Activated CD4-positive, alpha-beta T cell treated with anti-CD3 and anti-CD28 coated beads, Interleukin-2, amount 10 ng/mL, durations not matched to agents 7 days and 5 days (primary cell): ENCODE measurements at regions not wholly inside any gene's neighbourhood (a gene's known extent, or its start where the extent isn't known, plus 50 kb on each side); places are given as distances from the start of the nearest gene placed in this dataset.

Experiments used
- CTCF ChIA-PET: fragments of 350-600 bp; sonication (Branson Sonifier 250); formaldehyde crosslinking; loops from one replicate; lab custom pipeline; 2021; ENCODE audit warnings: antibody characterized with exemption; lab: Charles Lee
- POLR2A ChIA-PET: fragments of 350-600 bp; sonication (Branson Sonifier 250); formaldehyde crosslinking; loops from one replicate; lab custom pipeline; 2021; ENCODE audit warnings: antibody characterized with exemption; lab: Charles Lee
- DNase-seq: peaks from one replicate; pipeline ENCODE4 v3.0.0-alpha.2; 2020
- H3K27ac Mint-ChIP-seq: one replicate; pipeline ENCODE4 v1.8.0; 2021; ENCODE audit warnings: mild to moderate bottlenecking, moderate library complexity, mixed read lengths
- H3K27me3 Mint-ChIP-seq: one replicate; pipeline ENCODE4 v1.8.0; 2021; ENCODE audit warnings: mixed read lengths
- H3K36me3 Mint-ChIP-seq: one replicate; pipeline ENCODE4 v1.8.0; 2021; ENCODE audit warnings: low read depth, mixed read lengths
- H3K4me1 Mint-ChIP-seq: one replicate; pipeline ENCODE4 v1.8.0; 2021; ENCODE audit warnings: mixed read lengths
- H3K4me3 Mint-ChIP-seq: one replicate; pipeline ENCODE4 v1.8.0; 2021; ENCODE audit warnings: mild to moderate bottlenecking, moderate library complexity, mixed read lengths
- H3K9me3 Mint-ChIP-seq: one replicate; pipeline ENCODE4 v1.8.0; 2021; ENCODE audit warnings: mixed read lengths

DNA sequence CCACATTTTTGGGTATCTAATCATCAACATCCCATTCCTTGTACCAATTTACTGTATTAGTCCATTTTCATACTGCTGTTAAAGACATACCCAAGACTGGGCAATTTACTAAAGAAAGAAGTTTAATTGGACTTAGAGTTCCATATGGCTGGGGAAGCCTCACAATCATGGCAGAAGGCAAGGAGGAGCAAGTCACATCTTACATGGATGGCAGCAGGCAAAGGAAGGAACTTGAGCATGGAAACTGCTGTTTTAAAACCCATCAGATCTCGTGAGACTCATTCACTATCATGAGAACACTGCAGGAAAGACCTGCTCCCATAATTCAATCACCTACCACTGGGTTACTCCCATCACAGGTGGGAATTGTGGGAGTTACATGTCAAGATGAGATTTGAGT, 95.4 kb upstream of the SLCO6A1 start:
- Mint-ChIP-seq H3K27me3 (peaks cover 1% of the 10 kb centered on the region), H3K36me3 (no peaks in the 10 kb centered on the region), H3K9me3 (peaks cover 7% of the 10 kb centered on the region), H3K27ac (no peak overlapping the region), H3K4me3 (no peak overlapping the region), H3K4me1 (peaks cover 7% of the 10 kb centered on the region)
- ChIA-PET CTCF (no interaction called here), POLR2A (no interaction called here)
- no peak for DNase-seq

DNA sequence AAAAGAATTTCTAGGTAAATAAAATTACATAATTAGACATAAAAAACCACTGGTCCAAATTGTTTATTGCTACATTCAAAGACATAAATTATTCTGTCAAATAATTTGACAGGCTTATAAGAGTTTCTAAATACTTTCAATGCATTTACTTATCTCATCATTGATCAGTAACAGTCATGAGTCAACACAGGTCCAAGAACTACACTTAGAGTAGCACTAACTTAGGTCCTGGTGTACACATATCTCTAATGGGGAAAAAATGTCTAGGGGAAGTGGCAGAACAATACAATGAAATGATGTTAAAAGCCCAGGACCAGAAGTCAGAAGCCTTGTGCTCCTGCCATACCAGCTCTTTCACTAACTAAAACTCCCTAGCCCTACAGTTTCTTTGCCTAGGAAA, 96.5 kb upstream of the SLCO6A1 start:
- ChIA-PET CTCF (no interaction called here), POLR2A (no interaction called here)
- H3K4me3 Mint-ChIP-seq: no peak overlapping the region
- H3K9me3 Mint-ChIP-seq: peaks cover 7% of the 10 kb centered on the region
- H3K4me1 Mint-ChIP-seq: peaks cover 7% of the 10 kb centered on the region
- DNase-seq: no peak
- H3K36me3 Mint-ChIP-seq: no peaks in the 10 kb centered on the region
- no peak overlapping the region for H3K27ac Mint-ChIP-seq
- H3K27me3 Mint-ChIP-seq: no peaks in the 10 kb centered on the region

DNA sequence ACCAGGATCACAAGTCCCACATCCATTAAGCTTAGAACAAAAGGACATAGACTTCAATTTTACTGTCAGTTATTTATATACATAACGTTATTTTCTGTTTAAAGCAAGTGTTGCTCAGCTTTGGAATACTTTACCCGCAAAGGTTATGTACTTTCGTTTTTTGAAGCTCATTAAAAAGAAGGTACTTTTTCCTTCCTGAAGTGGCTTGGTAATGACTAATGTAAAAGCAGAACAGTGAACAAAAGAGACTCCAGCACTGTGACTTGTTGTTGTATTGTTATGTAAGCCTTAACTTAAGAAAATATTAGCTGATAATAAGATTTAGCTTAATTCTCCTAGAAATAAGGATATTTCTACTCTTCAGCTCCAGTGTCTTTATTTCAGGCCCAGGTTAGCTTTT, 97.3 kb upstream of the SLCO6A1 start:
- Mint-ChIP-seq H3K4me3 (no peak overlapping the region), H3K27me3 (no peaks in the 10 kb centered on the region), H3K9me3 (peaks cover 7% of the 10 kb centered on the region), H3K36me3 (no peaks in the 10 kb centered on the region), H3K4me1 (peaks cover 7% of the 10 kb centered on the region), H3K27ac (no peak overlapping the region)
- POLR2A ChIA-PET: no interaction called here
- DNase-seq: no peak
- CTCF ChIA-PET: no interaction called here

DNA sequence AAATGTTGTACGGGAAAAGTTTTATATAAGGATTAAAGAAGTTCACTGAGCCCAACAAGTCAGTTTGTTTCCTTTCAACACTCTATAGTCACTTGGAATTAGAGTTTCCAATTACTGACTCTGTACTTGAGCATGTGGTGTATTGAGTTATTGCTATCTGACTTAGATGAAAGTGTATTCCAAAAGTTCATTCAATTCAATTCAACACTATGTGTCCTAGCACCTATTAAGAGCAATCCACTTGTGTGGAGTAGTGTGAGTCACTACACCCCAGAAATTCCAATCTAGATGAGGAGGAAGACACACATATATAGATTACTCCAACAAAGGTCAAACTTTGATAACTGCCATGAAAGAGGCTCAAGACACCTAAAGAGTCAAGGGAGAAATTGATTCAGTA, 98.2 kb upstream of the SLCO6A1 start:
- Mint-ChIP-seq H3K9me3 (peaks cover 7% of the 10 kb centered on the region), H3K36me3 (no peaks in the 10 kb centered on the region), H3K4me1 (peaks cover 7% of the 10 kb centered on the region), H3K4me3 (no peak overlapping the region), H3K27me3 (no peaks in the 10 kb centered on the region), H3K27ac (no peak overlapping the region)
- CTCF ChIA-PET: no interaction called here
- no peak for DNase-seq
- POLR2A ChIA-PET: no interaction called here

DNA sequence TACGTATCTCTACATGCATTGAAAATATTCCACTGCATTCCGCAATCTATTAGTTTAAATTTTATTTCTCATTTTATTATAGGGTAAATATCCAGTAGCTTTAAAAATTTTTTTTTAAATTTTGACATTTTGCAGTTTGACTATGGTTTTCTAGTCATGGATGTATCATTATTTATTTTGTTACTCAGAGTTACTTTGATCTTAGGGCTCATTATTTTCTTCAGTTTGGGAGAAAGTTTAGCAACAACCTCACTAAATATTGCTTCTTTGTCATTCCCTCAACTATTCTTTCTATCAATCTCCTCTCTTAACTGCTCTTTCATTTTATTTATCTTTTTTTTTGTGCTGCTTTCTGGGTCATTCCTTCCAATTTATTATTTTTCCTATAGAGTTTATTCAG, 100.5 kb upstream of the SLCO6A1 start:
- H3K27ac Mint-ChIP-seq: no peak overlapping the region
- no peaks in the 10 kb centered on the region for H3K36me3 Mint-ChIP-seq
- ChIA-PET POLR2A (no interaction called here), CTCF (no interaction called here)
- peaks cover 9% of the 10 kb centered on the region for H3K27me3 Mint-ChIP-seq
- no peak overlapping the region for H3K4me3 Mint-ChIP-seq
- no peak for DNase-seq
- H3K9me3 Mint-ChIP-seq: peaks cover 3% of the 10 kb centered on the region
- peaks cover 7% of the 10 kb centered on the region for H3K4me1 Mint-ChIP-seq

DNA sequence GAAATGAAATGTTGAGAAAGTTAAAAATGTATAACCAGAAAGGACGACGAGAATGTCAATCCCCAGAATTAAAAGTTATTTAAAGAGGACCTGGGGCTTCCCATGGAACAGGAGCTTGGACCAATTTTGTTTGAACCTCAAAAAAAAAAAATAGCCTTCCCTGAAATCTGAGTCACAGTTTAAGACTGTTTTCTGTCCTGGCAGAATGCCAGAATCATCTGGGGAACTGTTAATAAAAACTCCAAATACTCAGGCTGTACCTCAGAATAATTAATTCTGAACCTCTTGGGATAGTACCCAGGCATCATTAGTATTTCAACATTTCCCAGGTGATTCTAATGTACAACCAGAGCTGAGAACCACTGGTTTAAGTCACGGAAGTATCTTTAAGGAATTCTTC, 102.2 kb upstream of the SLCO6A1 start:
- Mint-ChIP-seq H3K36me3 (no peaks in the 10 kb centered on the region), H3K9me3 (no peaks in the 10 kb centered on the region), H3K4me1 (peaks cover 5% of the 10 kb centered on the region), H3K27ac (no peak overlapping the region), H3K27me3 (peaks cover 9% of the 10 kb centered on the region), H3K4me3 (no peak overlapping the region)
- CTCF ChIA-PET: no interaction called here
- POLR2A ChIA-PET: no interaction called here
- no peak for DNase-seq

DNA sequence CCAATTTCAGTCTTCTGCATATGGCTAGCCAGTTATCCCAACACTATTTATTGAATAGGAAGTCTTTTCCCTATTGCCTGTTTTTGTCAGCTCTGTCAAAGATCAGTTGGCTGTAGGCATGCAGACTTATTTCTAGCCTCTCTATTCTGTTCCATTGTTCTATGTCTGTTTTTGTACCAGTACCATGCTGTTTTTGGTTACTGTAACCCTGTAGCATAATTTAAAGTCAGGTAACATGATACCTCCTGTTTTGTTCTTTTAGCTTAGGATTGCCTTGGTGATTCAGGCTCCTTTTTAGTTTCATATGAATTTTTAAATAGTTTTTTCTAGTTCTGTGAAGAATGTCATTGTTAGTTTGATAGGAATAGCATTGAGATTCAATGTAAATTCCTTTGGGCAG, 104.9 kb upstream of the SLCO6A1 start:
- no peak for DNase-seq
- no peaks in the 10 kb centered on the region for H3K4me1 Mint-ChIP-seq
- POLR2A ChIA-PET: no interaction called here
- H3K9me3 Mint-ChIP-seq: no peaks in the 10 kb centered on the region
- no peak overlapping the region for H3K4me3 Mint-ChIP-seq
- H3K27ac Mint-ChIP-seq: no peak overlapping the region
- CTCF ChIA-PET: no interaction called here
- H3K27me3 Mint-ChIP-seq: peaks cover 9% of the 10 kb centered on the region
- H3K36me3 Mint-ChIP-seq: no peaks in the 10 kb centered on the region

DNA sequence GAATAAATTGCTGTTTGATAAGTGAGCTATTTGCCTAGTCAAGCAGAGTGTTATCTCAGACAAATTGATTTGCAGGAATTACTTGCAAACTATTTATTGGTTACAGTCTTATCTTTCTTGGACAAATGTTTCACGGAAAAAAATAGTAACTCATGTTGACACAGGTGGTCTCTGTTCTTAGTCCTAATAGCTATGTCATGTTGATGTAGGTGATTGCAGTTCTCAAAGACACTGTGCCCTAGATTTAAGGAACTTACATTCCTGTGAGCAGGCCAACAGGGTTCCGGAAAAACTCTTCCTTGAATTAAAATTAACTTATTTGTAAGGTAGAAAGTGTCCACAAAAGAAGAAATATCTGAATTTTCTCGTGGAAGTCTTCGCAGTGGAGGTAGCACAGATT, 109.6 kb upstream of the SLCO6A1 start:
- Mint-ChIP-seq H3K4me3 (no peak overlapping the region), H3K4me1 (no peaks in the 10 kb centered on the region), H3K9me3 (no peaks in the 10 kb centered on the region), H3K27me3 (peaks cover 16% of the 10 kb centered on the region), H3K27ac (no peak overlapping the region), H3K36me3 (no peaks in the 10 kb centered on the region)
- ChIA-PET POLR2A (no interaction called here), CTCF (no interaction called here)
- DNase-seq: no peak

DNA sequence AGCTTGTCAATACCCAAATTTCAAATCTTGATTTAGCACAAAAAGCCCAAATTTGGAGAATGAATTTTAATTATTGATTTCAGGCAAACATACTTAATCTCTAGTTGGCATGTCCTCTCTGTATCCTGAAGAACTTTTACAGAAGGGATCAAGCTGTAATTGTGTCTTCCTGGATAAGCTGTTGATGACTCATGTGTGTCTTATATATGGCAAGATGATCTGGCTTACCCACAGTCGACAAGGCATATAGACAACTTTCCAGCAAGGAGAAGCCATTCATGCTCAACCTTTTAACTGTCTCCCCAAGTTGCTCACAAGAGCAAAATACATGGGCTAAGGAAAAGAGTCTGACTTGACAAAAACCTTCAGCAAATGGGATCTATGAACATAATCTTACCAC, 112.5 kb upstream of the SLCO6A1 start:
- H3K4me3 Mint-ChIP-seq: no peak overlapping the region
- peaks cover 28% of the 10 kb centered on the region for H3K27me3 Mint-ChIP-seq
- no peaks in the 10 kb centered on the region for H3K4me1 Mint-ChIP-seq
- no peak for DNase-seq
- no peaks in the 10 kb centered on the region for H3K36me3 Mint-ChIP-seq
- no peaks in the 10 kb centered on the region for H3K9me3 Mint-ChIP-seq
- H3K27ac Mint-ChIP-seq: no peak overlapping the region
- POLR2A ChIA-PET: no interaction called here
- CTCF ChIA-PET: no interaction called here

DNA sequence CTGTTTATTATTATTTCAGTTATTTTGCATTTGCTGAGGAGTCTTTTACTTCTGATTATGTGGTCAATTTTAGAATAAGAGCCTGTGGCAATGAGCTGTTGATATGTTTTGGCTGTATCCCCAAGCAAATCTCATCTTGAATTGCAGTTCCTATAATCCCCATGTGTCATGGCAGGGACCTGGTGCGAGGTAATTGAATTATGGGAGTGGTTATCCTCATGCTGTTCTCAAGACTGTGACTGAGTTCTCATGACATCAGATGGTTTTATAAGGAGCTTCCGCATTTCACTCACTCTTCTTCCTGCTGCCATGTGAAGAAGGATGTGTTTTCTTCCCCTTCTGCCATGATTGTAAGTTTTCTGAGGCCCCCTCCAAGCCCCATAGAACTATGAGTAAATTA, 114.9 kb upstream of the SLCO6A1 start:
- CTCF ChIA-PET: no interaction called here
- POLR2A ChIA-PET: no interaction called here
- no peaks in the 10 kb centered on the region for H3K36me3 Mint-ChIP-seq
- H3K4me1 Mint-ChIP-seq: no peaks in the 10 kb centered on the region
- no peaks in the 10 kb centered on the region for H3K9me3 Mint-ChIP-seq
- no peak overlapping the region for H3K4me3 Mint-ChIP-seq
- H3K27me3 Mint-ChIP-seq: peaks cover 28% of the 10 kb centered on the region
- H3K27ac Mint-ChIP-seq: no peak overlapping the region
- no peak for DNase-seq

DNA sequence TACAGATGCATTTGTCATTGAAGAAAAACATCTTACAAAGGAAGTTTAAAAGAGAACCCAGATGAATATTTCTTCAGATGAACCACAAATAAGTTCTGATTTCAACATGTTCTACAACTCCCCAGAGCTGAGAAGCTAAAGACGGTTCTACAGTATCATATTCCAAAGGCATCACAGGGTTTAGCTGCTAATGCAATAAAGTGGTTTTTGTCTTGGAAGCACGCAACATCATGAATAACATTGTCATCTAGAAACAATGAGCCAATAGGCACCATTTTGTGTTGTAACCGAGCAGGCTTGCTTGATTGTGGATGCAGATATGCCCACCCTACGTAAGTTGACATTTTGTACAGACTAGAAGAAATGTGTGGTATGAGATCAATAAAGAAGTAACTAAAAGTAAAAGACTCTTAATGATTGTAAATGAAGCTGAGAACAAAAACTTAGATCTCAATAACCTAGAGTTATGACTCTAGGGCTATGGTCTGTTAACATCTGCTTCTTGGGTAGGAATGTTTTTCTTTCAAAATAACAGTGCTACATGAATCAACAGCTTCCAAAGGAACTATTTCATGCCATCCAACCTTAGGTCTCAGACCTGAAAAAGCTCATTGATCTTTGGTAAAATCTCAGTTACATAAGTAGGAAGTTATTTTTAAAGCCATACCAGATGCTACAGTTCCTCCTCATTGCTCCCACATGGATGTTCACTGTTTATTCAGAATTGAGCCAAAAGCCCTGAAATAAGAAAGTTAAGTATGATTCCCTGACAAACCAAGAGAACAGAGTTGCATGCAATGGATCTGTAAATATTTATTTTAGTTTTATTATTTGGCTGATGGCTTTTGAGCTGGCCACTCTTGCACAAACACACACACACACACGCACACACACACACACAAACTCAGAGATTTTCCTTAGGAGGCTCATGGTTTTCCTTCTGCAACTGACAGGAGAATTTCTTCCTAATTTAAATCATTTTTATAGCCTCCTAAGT, 118.7 kb upstream of the SLCO6A1 start:
- no peak for DNase-seq
- Mint-ChIP-seq H3K27ac (no peak overlapping the region), H3K36me3 (no peaks in the 10 kb centered on the region), H3K9me3 (peaks cover 3% of the 10 kb centered on the region), H3K4me3 (no peak overlapping the region), H3K4me1 (no peaks in the 10 kb centered on the region), H3K27me3 (peaks cover 19% of the 10 kb centered on the region)
- POLR2A ChIA-PET: no interaction called here
- CTCF ChIA-PET: no interaction called here

DNA sequence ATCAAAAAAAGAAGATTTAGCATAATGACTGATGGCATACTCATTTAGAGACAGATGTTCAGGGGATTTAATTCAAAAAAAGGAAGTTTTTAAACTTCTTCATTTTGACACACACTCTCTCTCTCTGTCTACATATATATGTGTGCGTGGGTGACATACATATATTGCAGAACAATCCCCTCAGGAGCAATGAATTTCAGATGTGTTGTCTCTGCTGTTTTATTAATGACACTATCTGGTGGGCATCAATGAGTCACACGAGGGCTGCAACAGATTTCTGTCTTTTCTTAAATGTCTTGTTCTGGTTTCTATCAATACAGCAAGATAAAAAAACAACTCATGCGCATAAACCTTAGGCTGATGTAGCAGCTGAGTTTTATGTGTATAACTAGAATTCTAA, 123.5 kb upstream of the SLCO6A1 start:
- Mint-ChIP-seq H3K4me3 (no peak overlapping the region), H3K9me3 (peaks cover 3% of the 10 kb centered on the region), H3K27ac (no peak overlapping the region), H3K4me1 (no peaks in the 10 kb centered on the region), H3K27me3 (peaks cover 6% of the 10 kb centered on the region), H3K36me3 (no peaks in the 10 kb centered on the region)
- DNase-seq: no peak
- ChIA-PET CTCF (no interaction called here), POLR2A (no interaction called here)

DNA sequence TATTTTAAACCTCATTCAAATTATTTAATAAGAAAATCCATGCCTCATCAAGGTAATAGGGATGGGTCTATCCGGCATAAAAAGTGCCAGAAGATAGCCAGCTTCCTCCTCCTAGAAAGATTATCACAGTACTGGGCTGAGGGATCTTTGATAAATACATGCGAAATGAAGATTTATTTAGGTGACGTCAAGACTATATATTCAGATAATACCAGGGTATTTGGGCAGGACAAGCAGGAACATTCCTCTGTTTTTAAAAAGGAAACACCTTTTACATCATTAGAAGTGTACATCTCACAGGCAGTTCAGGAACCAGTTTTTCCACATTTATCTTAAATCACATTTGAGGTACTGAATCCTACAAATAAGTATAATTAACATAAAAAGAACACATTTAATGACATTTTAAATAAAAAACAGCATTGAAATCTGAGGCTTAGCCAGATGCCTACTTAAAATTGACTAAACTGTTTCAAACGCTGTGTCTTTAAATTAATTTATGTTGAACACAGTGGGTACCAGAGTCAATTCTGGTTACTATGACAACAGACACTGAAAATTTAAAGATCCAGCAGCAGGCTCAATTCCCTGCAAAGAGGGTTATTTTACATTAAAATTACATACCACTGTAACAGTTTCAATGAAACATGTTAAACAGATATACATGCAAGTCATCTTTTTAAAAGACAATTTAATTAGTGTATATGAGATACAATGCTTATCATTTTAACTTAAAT, 124.7 kb upstream of the SLCO6A1 start:
- H3K27ac Mint-ChIP-seq: no peak overlapping the region
- no peaks in the 10 kb centered on the region for H3K36me3 Mint-ChIP-seq
- POLR2A ChIA-PET: no interaction called here
- no peak for DNase-seq
- peaks cover 9% of the 10 kb centered on the region for H3K27me3 Mint-ChIP-seq
- CTCF ChIA-PET: no interaction called here
- H3K4me1 Mint-ChIP-seq: no peaks in the 10 kb centered on the region
- no peak overlapping the region for H3K4me3 Mint-ChIP-seq
- H3K9me3 Mint-ChIP-seq: peaks cover 3% of the 10 kb centered on the region
